ENCODE measurements at regions not wholly inside any gene's neighbourhood (a gene's known extent, or its start where the extent isn't known, plus 50 kb on each side); places are given as distances from the start of the nearest gene placed in this dataset.

- TF ChIP-seq FOXP2 (optimal IDR thresholded peaks at IDR 0.05; ENCODE audit: borderline replicate concordance, extremely low read depth, extremely low read length, insufficient read depth) (no peak), POLR2AphosphoS5 (IDR thresholded peaks at IDR 0.05; ENCODE audit: low read depth, low read length) (no peak)
Observed at GRCh38 chr14:101497684-101498525, 63.4 kb upstream of the DIO3 start.

- TF ChIP-seq TAF1 (IDR thresholded peaks at IDR 0.05; ENCODE audit: borderline replicate concordance, insufficient read depth, low read length) (no peak), POLR2AphosphoS5 (IDR thresholded peaks at IDR 0.05; ENCODE audit: low read depth, low read length) (no peak), FOXP2 (optimal IDR thresholded peaks at IDR 0.05; ENCODE audit: borderline replicate concordance, extremely low read depth, extremely low read length, insufficient read depth) (no peak), SIN3A (IDR thresholded peaks at IDR 0.05; ENCODE audit: borderline replicate concordance, insufficient read depth, low read length) (no peak)
- TF ChIP-seq, protein P1, sequence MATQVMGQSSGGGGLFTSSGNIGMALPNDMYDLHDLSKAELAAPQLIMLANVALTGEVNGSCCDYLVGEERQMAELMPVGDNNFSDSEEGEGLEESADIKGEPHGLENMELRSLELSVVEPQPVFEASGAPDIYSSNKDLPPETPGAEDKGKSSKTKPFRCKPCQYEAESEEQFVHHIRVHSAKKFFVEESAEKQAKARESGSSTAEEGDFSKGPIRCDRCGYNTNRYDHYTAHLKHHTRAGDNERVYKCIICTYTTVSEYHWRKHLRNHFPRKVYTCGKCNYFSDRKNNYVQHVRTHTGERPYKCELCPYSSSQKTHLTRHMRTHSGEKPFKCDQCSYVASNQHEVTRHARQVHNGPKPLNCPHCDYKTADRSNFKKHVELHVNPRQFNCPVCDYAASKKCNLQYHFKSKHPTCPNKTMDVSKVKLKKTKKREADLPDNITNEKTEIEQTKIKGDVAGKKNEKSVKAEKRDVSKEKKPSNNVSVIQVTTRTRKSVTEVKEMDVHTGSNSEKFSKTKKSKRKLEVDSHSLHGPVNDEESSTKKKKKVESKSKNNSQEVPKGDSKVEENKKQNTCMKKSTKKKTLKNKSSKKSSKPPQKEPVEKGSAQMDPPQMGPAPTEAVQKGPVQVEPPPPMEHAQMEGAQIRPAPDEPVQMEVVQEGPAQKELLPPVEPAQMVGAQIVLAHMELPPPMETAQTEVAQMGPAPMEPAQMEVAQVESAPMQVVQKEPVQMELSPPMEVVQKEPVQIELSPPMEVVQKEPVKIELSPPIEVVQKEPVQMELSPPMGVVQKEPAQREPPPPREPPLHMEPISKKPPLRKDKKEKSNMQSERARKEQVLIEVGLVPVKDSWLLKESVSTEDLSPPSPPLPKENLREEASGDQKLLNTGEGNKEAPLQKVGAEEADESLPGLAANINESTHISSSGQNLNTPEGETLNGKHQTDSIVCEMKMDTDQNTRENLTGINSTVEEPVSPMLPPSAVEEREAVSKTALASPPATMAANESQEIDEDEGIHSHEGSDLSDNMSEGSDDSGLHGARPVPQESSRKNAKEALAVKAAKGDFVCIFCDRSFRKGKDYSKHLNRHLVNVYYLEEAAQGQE (IDR thresholded peaks at IDR 0.05; ENCODE audit: insufficient read depth in 1 of 2, low read depth in 2 of 2, low read length in 2 of 2), result no peak
Observed at GRCh38 chr14:101498526-101498860, 62.8 kb upstream of the DIO3 start.

DNA sequence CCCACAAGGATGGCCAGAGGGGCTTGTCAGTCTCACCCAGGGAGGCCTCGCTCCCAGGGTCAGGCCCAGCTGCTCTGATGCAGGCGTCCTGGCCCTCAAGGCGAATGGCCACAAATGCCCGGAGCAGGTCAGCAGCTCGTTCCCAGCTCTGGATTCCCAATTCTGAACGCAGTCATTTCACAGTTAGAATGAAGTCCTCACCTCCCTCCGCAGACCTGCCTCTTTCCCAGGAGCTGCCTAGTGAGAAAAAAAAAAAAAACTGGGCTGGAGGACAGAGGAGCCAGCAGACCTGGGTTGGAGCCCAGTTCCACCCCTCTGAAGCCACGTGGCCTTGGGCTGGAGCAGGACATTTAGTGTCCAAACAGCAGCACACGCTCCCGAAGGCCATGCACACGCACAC, 62.2 kb upstream of the DIO3 start:
- TF ChIP-seq, protein P1 (IDR thresholded peaks at IDR 0.05; ENCODE audit: insufficient read depth in 1 of 2, low read depth in 2 of 2, low read length in 2 of 2), result no peak
- TF ChIP-seq POLR2AphosphoS5 (IDR thresholded peaks at IDR 0.05; ENCODE audit: low read depth, low read length) (no peak), SIN3A (IDR thresholded peaks at IDR 0.05; ENCODE audit: borderline replicate concordance, insufficient read depth, low read length) (no peak), TAF1 (IDR thresholded peaks at IDR 0.05; ENCODE audit: borderline replicate concordance, insufficient read depth, low read length) (no peak), FOXP2 (optimal IDR thresholded peaks at IDR 0.05; ENCODE audit: borderline replicate concordance, extremely low read depth, extremely low read length, insufficient read depth) (no peak)

DNA sequence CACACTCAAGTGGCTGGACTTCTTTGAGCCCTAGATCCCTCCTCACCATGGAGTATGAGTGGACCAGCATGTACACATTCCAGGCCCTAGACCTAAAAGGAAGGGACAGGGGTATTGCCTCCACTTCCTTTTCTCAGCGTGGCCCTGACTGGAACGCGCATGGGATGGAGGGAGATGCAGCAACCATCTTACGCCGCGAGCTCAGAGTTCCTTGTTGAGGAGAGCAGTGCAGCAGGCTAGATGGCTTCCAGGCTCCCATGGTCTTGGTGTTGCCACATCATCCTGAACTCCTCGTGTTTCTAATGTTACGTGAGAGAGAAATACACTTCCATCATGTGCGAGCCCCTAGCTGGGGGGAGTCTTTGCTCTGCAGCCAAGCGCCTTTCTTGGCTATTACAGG, 61.8 kb upstream of the DIO3 start:
- TF ChIP-seq TAF1 (IDR thresholded peaks at IDR 0.05; ENCODE audit: borderline replicate concordance, insufficient read depth, low read length) (no peak), SIN3A (IDR thresholded peaks at IDR 0.05; ENCODE audit: borderline replicate concordance, insufficient read depth, low read length) (no peak), POLR2AphosphoS5 (IDR thresholded peaks at IDR 0.05; ENCODE audit: low read depth, low read length) (no peak), FOXP2 (optimal IDR thresholded peaks at IDR 0.05; ENCODE audit: borderline replicate concordance, extremely low read depth, extremely low read length, insufficient read depth) (no peak)
- TF ChIP-seq, protein P1 (IDR thresholded peaks at IDR 0.05; ENCODE audit: insufficient read depth in 1 of 2, low read depth in 2 of 2, low read length in 2 of 2), result no peak

DNA sequence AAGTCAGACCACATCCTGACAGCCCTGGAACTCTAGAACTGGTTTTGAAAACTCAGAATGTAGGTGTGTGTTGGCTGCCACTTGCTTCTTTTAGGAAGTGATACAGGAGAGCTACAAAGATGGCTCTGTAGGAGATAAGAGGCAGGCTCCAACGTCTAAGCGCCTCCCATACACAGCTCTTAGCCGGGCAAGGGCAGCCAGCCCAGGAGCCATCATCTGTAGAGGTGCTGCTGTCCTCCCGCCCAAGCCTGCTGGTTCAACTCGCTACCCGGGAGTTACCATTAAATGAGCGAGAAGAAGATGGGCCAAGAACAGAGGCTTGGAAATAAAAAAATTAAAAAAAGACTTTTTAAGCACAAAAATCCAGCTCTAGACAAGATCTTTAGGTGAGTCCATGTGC, 61.2 kb upstream of the DIO3 start:
- TF ChIP-seq SIN3A (IDR thresholded peaks at IDR 0.05; ENCODE audit: borderline replicate concordance, insufficient read depth, low read length), result no peak
- no peak for TF ChIP-seq TAF1 (IDR thresholded peaks at IDR 0.05; ENCODE audit: borderline replicate concordance, insufficient read depth, low read length)
- no peak for TF ChIP-seq FOXP2 (optimal IDR thresholded peaks at IDR 0.05; ENCODE audit: borderline replicate concordance, extremely low read depth, extremely low read length, insufficient read depth)
- no peak for TF ChIP-seq POLR2AphosphoS5 (IDR thresholded peaks at IDR 0.05; ENCODE audit: low read depth, low read length)
- TF ChIP-seq, protein P1 (IDR thresholded peaks at IDR 0.05; ENCODE audit: insufficient read depth in 1 of 2, low read depth in 2 of 2, low read length in 2 of 2), result no peak

Measured in PFSK-1 (cell line).